Right lung (tissue), 2 donors: ENCODE measurements at regions not wholly inside any gene's neighbourhood (a gene's known extent, or its start where the extent isn't known, plus 50 kb on each side); places are given as distances from the start of the nearest gene placed in this dataset.

Experiments
- DNase-seq, 2 donors: peaks; one replicate each; pipeline ENCODE4 v3.0.0-alpha.2; 2013

DNA sequence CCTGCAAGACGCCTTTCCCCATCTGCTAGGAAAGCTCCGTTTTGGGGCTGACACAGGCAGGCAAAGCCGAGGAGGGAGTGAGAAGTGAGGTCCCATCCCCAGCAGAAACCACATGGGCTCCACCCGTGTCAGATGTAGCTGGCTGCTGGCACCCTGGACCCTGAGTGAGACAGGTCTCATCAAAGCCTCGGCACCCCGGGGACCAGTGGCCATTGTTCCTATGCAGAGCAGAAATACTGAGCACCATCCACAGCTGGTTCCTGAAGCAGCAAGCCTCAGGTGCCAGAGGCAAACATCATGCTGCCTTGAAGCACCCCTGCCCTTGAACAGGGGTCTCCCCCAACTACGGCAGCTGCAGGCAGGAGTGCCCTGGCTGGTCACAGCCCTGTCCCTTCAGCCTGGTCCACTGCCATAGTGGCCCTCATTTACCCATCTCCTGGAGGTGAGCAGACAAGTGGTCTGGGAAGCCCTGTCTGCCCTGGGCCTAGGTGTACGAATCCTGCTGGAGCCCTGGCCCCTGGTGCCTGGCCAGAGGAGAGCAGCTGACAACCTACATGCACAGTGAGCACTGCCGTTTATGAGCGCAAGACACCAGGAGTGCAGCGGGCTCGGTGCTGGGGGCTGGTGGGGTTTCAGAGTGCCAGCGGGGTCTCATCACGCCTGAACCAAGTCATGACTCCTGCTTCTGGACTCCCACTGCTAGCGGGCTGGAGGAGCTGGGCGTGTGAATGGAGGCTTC is 289.8 kb upstream of the RTL1 start:
- DNase-seq = no peak

GRCh38 chr14:101193845-101194372 is 290.4 kb upstream of the RTL1 start:
- no peak for DNase-seq

GRCh38 chr14:101194373-101195308 is 291.1 kb upstream of the RTL1 start:
- DNase-seq = no peak

DNA sequence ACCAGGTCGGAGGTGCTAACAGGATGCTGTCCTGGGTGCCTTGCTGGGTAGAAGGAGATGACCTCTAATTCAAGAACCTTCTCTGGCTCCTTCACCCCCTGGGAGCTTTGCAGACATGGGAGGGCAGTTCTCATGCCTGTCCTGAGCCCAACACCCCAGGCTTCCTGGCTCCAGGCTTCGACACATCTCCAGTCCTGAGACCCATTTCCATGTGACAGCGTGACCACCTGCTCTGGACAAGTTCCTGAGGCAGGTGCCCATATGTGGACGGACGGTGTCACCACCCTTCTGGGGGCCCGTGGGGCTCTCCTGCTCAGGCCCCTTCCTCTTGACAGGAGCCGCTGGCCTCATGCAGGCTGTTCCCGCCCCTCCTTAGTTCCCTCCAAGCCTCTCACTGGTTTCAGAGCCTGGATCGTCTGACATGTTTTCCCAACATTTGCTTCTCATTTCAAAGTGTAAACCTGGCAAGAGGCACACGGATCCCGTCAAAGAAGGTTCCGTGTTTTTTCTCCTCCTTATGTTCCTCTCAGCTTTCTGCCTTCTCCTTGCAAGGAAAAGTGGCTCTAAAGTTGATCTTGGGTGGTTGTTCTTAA is 291.9 kb upstream of the RTL1 start:
- no peak for DNase-seq

- DNase-seq = no peak
Observed at GRCh38 chr14:101196051-101196712, 292.7 kb upstream of the RTL1 start.

DNA sequence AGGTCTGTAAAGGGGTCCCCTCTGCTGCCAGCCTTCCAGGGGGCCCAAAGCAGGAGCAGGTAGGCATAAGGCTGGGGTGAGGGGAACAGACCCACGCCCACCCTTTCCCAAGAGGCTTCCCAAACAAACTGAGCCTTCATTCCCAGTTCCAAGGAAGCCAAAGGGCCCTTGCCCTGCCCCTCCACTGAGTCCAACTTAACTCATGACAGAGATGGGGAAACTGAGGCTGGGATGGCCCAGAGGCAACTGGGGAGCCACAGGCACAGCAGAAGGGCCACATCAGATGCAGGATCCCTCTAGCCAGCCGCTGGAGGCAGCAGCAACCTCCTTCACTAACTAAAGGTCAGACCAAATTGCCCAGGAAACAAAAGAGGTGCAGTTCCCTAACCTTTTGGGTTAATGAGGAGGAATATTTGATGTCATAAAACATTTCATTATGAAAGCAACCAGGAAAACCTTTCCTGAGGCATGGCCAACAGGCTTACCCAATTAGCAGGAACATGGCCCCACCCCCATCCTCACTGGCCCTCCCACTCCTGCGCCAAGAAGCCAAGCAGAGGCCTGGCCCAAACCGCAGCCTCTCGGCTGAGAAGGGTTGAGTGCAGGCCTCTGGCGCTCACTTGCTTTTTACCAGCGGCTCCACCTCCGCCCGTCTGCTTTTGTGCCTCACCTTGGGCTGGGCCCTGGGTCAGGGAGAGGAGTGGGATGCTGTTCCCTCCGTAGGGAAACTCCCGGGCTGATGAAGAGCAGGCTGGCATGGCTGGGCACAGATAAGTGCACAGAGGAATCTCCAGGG is 293.5 kb upstream of the RTL1 start:
- DNase-seq = no peak

DNA sequence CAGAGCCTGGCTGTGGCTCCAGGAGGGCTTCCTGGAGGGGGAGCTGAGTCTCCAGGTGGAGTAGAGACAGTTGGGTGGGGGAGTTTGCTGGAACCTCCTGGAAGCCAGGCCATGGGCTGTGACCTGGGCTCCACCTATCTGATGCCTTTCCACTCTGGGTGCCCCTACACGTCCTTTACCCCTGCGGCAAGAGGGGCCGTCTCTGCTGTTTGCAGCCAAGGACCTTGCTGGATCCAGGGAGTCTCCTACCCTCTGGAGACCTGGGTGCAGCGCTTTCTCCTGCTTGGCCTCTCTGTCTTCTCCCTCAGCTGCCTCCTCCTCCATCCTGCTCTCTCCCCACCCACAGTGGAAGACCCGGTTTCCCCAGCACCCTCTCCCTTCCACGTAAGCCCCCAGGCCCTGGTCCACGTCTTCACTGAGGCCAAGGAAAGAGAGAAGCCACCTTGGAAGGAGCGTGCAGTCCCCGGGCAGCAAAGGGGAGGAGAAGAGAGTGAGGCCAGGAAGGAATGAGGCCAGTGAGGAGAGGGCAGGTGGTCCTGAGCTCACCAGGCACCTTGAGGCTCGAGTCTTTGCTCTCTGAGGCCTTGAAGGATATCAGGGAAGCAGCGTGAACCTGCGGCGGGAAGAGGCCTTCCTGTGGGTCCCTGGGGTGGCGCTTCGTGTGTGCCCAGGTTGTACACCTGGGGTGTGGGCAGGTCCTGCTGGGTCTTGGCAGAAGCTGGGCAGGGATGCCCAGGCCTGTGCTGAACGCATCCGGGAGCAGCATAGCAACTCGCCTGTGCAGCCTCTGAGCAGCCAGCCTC is 294.3 kb upstream of the RTL1 start:
- no peak for DNase-seq

- no peak for DNase-seq
Observed at GRCh38 chr14:101198398-101199027, 295.0 kb upstream of the RTL1 start.

GRCh38 chr14:101199028-101199770 is 295.7 kb upstream of the RTL1 start:
- no peak for DNase-seq

DNA sequence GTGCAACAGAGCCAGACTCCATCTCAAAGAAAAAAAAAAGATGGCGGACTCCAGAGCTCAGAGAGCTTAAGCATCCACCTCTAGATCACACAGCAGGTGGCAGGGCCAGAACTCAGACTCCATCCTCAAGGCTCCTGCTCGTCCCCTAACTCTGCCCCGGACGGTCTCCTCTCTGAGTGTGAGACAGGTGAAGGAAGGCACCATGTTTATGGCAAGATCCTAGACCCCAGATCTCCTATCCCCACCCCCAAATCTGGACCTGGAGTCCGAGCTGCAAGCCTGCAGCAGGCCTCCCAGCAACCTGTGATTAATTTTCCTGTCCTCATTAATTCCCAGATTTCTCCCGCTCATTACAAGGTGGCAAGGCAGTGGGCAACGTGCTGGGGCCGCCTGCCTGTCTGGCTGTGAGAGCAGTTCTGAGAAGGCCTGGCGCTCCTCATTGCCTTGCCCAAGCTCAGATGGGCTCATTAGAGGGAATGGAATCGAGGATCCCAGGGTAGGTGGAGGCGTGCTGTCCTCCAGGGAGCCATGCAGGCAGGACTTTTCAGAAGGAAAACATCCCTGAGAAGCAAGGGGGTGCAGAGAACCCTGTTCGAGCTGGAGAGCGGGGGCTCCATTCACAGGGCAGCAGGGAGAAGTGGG is 296.6 kb upstream of the RTL1 start:
- DNase-seq = no peak

DNA sequence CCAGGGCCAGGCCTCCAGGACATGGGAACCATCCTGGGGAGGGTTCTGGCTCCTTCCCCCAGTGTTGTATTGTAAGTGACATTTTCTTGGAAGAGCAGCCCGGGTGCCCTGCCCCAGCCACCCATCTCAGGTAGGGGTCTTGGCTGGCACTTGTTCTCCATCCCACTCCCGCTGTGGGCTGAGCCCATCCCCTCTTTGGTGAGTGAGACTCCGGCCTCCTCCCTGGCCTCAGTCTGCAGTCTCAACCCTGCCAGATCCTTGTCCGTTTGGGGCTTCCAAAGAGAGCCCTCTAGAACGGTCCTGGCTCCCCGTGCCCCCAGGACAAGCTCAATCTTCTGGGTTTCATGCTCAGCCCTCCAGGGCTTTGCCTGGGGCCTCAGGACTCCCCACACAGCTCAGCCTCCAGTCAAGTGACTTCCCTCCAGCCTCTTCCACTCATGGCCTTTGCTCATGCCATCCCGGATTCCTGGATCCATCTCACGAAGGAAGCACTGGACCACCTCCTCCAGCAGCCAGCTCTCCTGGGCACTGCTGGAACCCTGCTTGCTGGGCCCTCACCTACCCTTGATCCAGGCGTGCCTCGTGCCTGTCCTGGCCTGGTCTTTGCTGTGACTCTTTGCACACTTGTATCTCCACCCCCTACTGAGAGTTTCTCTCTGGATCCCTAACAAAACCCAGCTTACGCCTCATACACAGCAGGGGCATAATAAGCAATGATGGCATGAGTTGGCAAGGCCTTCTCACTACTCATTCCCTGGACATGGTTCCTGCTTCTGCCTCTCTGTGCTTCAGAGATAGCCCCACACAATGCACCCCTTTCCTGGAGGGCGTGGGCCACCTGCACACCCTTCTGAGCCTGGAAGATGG is 297.4 kb upstream of the RTL1 start:
- DNase-seq = no peak

DNA sequence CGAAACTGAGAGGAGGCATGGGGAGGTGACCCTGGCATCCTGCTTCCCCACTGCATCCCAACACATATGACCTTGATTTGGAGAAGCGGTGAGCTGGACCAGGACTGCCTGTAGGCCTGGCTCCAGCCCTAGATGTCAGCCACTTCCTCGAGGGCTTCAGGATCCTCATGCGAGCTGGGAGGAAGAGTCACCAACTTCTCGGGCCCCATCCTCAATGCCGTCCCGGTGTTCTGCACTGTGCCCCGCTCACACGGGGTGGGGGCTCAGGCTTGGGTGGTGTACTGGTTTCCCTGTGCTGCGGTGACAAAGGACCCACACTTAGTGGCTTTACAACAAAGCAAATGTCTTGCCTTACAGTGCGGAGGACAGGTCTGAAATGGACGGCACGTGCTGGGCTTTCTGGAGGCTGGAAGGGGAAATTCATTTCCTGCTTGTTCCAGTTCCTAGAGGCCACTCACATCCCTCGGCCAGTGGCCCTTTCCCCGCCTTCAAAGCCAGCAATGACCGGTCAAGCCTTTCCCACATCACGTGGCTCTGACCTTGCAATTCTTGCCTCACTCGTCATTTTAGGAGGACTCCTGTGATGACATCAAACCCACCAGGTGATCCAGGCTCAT is 298.1 kb upstream of the RTL1 start:
- DNase-seq = no peak

DNA sequence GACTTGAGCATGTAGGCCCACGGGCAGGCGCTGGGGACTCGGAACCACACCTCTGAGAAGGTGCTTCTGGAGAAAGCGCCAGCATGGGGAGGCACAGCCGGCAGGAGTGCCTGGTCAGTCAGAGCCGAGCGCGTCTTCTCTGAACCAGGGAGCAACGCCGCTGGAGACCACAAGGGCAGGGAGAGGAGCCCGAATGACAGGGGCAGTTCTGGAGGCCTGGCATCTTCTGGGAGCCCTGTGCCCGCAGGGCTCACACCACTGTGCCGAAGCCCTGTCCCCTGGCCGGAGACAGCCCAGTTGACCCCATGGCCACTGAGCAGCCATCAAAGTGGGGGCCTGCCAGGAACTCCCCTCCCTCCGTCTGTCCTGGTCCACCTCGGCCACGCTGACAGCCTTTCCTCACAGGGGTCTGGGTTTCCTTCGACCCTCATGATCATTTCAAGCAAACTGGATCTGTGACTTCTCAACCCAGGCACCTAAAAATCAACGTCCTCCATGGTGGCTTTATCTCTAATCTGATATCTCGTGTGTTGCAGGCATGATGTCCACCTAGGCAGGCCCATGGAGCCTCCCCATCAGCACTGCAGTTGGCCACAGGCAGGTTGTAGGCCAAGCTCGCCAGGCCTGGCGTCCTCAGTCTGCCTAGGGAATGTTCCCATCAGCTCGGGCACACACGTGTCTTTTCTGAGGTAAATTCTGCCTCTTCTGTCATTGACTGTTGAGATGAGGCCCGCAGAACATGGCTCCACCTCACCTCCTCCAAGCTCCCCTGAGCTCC is 299.3 kb upstream of the RTL1 start:
- DNase-seq = no peak

GRCh38 chr14:101206556-101206955 is 303.0 kb upstream of the RTL1 start:
- no peak for DNase-seq

- DNase-seq = no peak
Observed at GRCh38 chr14:101207041-101207440, 303.5 kb upstream of the RTL1 start.

- DNase-seq = no peak
Observed at GRCh38 chr14:101207897-101208296, 304.4 kb upstream of the RTL1 start.
